Activated CD8-positive, alpha-beta T cell treated with anti-CD3 and anti-CD28 coated beads for 36 hours (primary cell): ENCODE measurements at regions not wholly inside any gene's neighbourhood (a gene's known extent, or its start where the extent isn't known, plus 50 kb on each side); places are given as distances from the start of the nearest gene placed in this dataset.
A peak's percentile ranks its signal among the peaks of the same experiment; 100 is the strongest.

Experiments
- ATAC-seq: fragments of 200-7000 bp; cut with Tn5 transposase; one replicate; pipeline ENCODE4 v1.10.0; 2021; ENCODE audit warnings: mild to moderate bottlenecking, moderate library complexity
- CTCF ChIA-PET: fragments of 350-600 bp; sonication (Branson Sonifier 250); formaldehyde crosslinking; loops from one replicate; lab custom pipeline; 2021; ENCODE audit warnings: antibody characterized with exemption; lab: Charles Lee
- POLR2A ChIA-PET: fragments of 350-600 bp; sonication (Branson Sonifier 250); formaldehyde crosslinking; loops from one replicate; lab custom pipeline; 2021; ENCODE audit warnings: antibody characterized with exemption; lab: Charles Lee
- DNase-seq: peaks from one replicate; pipeline ENCODE4 v3.0.0-alpha.2; 2020
- H3K27ac Mint-ChIP-seq: one replicate; pipeline ENCODE4 v1.8.0; 2021; ENCODE audit warnings: mild to moderate bottlenecking, mixed read lengths
- H3K27me3 Mint-ChIP-seq: one replicate; pipeline ENCODE4 v1.8.0; 2021; ENCODE audit warnings: mixed read lengths
- H3K36me3 Mint-ChIP-seq: one replicate; pipeline ENCODE4 v1.8.0; 2021; ENCODE audit warnings: low read depth, mixed read lengths
- H3K4me1 Mint-ChIP-seq: one replicate; pipeline ENCODE4 v1.8.0; 2021; ENCODE audit warnings: low read depth, mixed read lengths
- H3K4me3 Mint-ChIP-seq: one replicate; pipeline ENCODE4 v1.8.0; 2021; ENCODE audit warnings: mild to moderate bottlenecking, moderate library complexity, mixed read lengths
- H3K9me3 Mint-ChIP-seq: one replicate; pipeline ENCODE4 v1.8.0; 2021; ENCODE audit warnings: mixed read lengths
- intact Hi-C: fragments of 100-400 bp; cut with micrococcal nuclease; formaldehyde crosslinking; loops from one replicate; pipeline ENCODE4 v1.10.0; 2022
- TF ChIP-seq, protein P1 (sequence below): fragments of 200-600 bp; IDR thresholded peaks from one replicate; pipeline ENCODE4 v1.8.0; 2022; ENCODE audit warnings: antibody characterized with exemption, mild to moderate bottlenecking

DNA sequence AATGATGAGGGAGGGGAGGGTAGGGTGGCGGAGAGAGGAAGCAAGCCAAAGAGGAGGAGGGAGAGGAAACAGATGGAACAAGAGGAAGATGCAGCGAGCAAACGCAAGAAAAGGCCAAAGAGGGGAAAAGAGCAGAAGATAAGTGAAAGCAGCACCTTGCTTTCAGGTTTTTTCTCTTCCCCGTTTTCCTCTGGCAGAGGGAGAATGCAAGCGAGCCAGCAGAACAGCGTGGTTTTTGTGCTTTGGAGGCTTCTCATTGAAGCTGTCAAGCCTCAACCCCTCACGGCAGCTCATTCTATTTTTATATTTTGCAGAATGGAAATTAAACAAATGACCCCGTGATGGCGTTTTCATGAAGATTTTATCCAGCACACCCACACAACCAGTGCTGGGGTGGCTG, 67.1 kb upstream of the GRAMD1B start:
- intact Hi-C loops = no loop called here
- peaks cover 57% of the 10 kb centered on the region for H3K27me3 Mint-ChIP-seq

DNA sequence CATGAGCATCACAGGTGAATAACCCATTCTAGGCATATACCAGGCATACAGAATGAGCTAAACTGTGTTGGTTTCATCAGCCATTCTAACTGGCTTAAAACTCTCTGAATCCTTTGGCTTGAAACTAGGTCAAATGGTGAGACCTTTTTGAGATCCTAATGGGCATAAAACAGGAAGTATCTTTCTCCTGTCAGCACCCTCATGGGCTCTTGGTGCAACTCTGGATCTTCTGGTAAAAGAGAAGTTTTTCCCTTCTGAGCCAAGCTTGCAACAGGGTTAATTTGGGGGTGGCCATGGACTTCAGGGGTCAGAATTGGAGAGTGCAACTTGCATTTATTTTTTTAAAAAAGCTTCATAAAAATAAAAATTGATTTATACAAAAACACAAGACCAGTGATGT, 67.9 kb upstream of the GRAMD1B start:
- CTCF ChIA-PET = interaction anchor here (0.8 to 2.3 kb wide), 6 partner anchors 12 to 782 kb away, joined by 3 to 10 read pairs (median 4); no protein-coding TSS in a partner anchor

More for the DNA sequence above, 67.1 kb upstream of the GRAMD1B start:
- ChIA-PET CTCF (interaction anchor here (0.9 to 2.3 kb wide), 5 partner anchors 9 to 116 kb away, joined by 3 to 10 read pairs (median 5); no protein-coding TSS in a partner anchor), POLR2A (no interaction called here)
- Mint-ChIP-seq H3K36me3 (no peaks in the 10 kb centered on the region), H3K4me3 (peak overlapping the region; percentile 6), H3K4me1 (peaks cover 16% of the 10 kb centered on the region), H3K27ac (no peak overlapping the region), H3K9me3 (no peaks in the 10 kb centered on the region)
- no peak for DNase-seq
- TF ChIP-seq, protein P1, sequence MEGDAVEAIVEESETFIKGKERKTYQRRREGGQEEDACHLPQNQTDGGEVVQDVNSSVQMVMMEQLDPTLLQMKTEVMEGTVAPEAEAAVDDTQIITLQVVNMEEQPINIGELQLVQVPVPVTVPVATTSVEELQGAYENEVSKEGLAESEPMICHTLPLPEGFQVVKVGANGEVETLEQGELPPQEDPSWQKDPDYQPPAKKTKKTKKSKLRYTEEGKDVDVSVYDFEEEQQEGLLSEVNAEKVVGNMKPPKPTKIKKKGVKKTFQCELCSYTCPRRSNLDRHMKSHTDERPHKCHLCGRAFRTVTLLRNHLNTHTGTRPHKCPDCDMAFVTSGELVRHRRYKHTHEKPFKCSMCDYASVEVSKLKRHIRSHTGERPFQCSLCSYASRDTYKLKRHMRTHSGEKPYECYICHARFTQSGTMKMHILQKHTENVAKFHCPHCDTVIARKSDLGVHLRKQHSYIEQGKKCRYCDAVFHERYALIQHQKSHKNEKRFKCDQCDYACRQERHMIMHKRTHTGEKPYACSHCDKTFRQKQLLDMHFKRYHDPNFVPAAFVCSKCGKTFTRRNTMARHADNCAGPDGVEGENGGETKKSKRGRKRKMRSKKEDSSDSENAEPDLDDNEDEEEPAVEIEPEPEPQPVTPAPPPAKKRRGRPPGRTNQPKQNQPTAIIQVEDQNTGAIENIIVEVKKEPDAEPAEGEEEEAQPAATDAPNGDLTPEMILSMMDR = no peak
- ATAC-seq = no peak

DNA sequence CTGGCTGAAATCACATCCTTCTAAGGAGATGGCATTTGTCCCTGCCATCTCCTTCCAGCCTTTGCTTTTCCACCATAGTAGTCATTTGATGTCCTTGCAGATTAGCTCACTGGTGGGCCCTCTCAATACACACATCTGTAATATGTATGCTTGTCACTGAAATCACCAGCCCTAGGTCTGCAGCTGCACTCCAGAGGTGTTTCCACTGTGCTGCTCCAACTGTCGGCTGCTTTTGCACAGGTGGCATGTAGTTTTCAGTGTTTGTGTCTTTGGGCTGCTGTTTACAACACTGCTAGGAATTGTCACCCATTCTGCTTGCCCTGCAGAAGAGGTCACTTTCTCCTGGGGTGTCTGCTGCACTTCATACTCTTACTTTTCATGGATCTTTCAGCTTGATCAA, 69.0 kb upstream of the GRAMD1B start:
- no peak overlapping the region for H3K27ac Mint-ChIP-seq
- ATAC-seq (no peak), DNase-seq (no peak)
- no peaks in the 10 kb centered on the region for H3K9me3 Mint-ChIP-seq
- peaks cover 34% of the 10 kb centered on the region for H3K4me1 Mint-ChIP-seq
- H3K4me3 Mint-ChIP-seq = no peak overlapping the region
- intact Hi-C loops = no loop called here
- CTCF ChIA-PET = interaction anchor here (0.6 to 5.1 kb wide), 5 partner anchors 9 to 214 kb away, joined by 3 to 33 read pairs (median 4); no protein-coding TSS in a partner anchor
- H3K27me3 Mint-ChIP-seq = peaks cover 50% of the 10 kb centered on the region
- TF ChIP-seq, protein P1 = no peak
- POLR2A ChIA-PET = interaction anchor here (0.6 to 0.9 kb wide), 2 partner anchors 114 to 1709 kb away, joined by 3 to 4 read pairs; no protein-coding TSS in a partner anchor
- H3K36me3 Mint-ChIP-seq = no peaks in the 10 kb centered on the region

More for the DNA sequence above, 67.9 kb upstream of the GRAMD1B start:
- Mint-ChIP-seq H3K36me3 (no peaks in the 10 kb centered on the region), H3K4me1 (peaks cover 24% of the 10 kb centered on the region), H3K27ac (no peak overlapping the region), H3K27me3 (peaks cover 53% of the 10 kb centered on the region), H3K9me3 (no peaks in the 10 kb centered on the region), H3K4me3 (no peak overlapping the region)
- no peak for DNase-seq
- POLR2A ChIA-PET = no interaction called here
- intact Hi-C loops = no loop called here
- ATAC-seq = no peak
- TF ChIP-seq, protein P1 = no peak

DNA sequence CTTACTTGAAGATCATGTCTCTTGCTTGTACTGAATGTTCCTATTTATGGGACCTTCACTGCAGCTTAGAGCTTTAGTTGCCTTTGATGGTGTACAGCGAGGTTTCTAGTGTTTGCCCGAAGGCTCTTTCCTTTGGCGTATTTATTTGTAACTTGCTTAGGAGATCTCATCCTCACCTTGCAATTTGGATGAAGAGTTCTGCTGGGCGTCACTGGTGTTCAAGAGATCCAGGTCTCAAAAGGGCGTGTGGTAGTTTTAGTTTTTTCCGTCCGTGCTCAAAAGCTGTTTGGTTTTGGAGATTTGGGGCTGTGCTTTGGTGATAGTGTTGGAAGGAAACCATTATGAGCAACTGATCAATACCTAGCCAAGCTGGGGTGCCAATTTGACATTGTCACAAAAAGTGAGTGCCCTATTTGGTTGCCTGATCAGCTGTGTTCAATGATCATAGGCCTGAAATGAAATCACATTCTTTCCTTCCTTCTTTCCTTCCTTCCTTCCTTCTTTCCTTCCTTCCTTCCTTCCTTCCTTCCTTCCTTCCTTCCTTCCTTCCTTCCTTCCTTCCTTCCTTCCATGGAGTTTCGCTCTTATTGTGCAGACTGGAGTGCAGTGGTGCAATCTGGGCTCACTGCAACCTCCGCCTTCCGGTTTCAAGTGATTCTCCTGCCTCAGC, 69.7 kb upstream of the GRAMD1B start:
- Mint-ChIP-seq H3K27ac (no peak overlapping the region), H3K27me3 (peaks cover 50% of the 10 kb centered on the region), H3K36me3 (no peaks in the 10 kb centered on the region), H3K9me3 (no peaks in the 10 kb centered on the region), H3K4me3 (no peak overlapping the region), H3K4me1 (peaks cover 37% of the 10 kb centered on the region)
- ATAC-seq (no peak), DNase-seq (no peak)
- TF ChIP-seq, protein P1 = no peak
- ChIA-PET CTCF (interaction anchor here (0.6 to 5.1 kb wide), 3 partner anchors 9 to 215 kb away, joined by 3 to 33 read pairs (median 4); no protein-coding TSS in a partner anchor), POLR2A (interaction anchor here (0.9 kb wide), 1 partner anchor 10 kb away, joined by 4 read pairs; no protein-coding TSS in a partner anchor)
- intact Hi-C loops = no loop called here
